ENCODE measurements at regions not wholly inside any gene's neighbourhood (a gene's known extent, or its start where the extent isn't known, plus 50 kb on each side); places are given as distances from the start of the nearest gene placed in this dataset.

DNA sequence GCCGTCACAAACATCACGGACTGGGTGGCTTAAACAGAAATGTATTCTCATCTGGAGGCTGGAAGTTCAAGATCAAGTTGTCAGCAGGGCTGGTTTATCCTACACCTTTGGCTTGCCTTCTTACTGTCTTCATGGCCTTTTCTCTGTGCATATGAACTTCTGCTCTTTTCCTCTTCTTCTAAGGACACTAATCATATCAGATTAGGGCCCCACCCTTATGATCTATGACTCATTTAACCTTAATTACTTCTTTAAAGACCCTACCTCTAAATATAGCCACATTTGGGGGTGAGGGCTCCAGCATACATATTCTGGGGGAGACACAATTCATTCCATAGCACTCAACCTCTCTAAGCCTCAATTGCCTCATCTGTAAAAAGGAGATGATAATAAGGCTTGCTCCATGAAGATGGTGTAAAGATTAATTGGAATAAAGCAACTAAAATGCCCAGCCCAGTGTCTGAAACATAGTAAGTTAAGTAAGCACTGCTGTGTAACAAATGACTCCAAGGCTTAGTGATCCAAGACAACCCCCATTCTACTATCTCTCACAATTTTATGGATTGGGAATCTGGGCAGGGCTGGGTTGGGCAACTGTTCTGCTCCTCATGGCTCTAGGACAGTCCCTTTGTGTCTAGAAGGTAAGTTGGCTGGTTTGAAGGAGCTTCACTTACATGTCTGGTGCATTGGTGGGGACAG lies 119.8 kb downstream of the BANF2 start:
- Mint-ChIP-seq H3K4me1 (ENCODE audit: low read depth) (peaks cover 17% of the 10 kb centered on the region), H3K27ac (no peak overlapping the region)

DNA sequence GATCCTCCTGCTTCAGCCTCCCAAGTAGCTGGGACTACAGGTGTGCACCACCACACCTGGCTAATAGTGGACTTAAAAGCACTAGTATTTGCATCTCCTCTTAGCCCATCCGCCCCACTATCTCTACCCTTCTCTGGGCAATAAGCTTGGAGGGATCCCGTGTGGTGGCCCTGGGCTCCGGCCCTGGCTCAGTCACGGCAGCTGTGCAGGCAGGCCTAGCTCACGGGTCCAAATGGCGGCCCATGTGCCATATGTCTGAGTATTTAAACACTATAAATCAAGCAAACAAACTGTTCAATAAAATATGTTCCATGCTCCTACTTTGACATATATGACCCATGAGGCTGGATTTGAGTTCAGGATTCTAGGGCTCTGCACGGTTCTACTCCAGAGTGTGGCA lies 118.4 kb downstream of the BANF2 start:
- Mint-ChIP-seq H3K36me3 (ENCODE audit: insufficient read depth) (no peaks in the 10 kb centered on the region), H3K4me1 (ENCODE audit: low read depth) (peaks cover 10% of the 10 kb centered on the region), H3K9me3 (ENCODE audit: low read depth) (peaks cover 4% of the 10 kb centered on the region), H3K27me3 (no peaks in the 10 kb centered on the region), H3K4me3 (ENCODE audit: low read depth) (no peak overlapping the region), H3K27ac (no peak overlapping the region)
- TF ChIP-seq, protein P1, sequence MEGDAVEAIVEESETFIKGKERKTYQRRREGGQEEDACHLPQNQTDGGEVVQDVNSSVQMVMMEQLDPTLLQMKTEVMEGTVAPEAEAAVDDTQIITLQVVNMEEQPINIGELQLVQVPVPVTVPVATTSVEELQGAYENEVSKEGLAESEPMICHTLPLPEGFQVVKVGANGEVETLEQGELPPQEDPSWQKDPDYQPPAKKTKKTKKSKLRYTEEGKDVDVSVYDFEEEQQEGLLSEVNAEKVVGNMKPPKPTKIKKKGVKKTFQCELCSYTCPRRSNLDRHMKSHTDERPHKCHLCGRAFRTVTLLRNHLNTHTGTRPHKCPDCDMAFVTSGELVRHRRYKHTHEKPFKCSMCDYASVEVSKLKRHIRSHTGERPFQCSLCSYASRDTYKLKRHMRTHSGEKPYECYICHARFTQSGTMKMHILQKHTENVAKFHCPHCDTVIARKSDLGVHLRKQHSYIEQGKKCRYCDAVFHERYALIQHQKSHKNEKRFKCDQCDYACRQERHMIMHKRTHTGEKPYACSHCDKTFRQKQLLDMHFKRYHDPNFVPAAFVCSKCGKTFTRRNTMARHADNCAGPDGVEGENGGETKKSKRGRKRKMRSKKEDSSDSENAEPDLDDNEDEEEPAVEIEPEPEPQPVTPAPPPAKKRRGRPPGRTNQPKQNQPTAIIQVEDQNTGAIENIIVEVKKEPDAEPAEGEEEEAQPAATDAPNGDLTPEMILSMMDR (IDR thresholded peaks at IDR 0.05; ENCODE audit: unreplicated experiment) = no peak
- DNase-seq (ENCODE audit: low spot score, unreplicated experiment) = no peak

More for the DNA sequence above, 119.8 kb downstream of the BANF2 start:
- Mint-ChIP-seq H3K27me3 (no peaks in the 10 kb centered on the region), H3K4me3 (ENCODE audit: low read depth) (no peak overlapping the region), H3K9me3 (ENCODE audit: low read depth) (peaks cover 4% of the 10 kb centered on the region), H3K36me3 (ENCODE audit: insufficient read depth) (no peaks in the 10 kb centered on the region)
- DNase-seq (ENCODE audit: low spot score, unreplicated experiment) = no peak
- TF ChIP-seq, protein P1 (IDR thresholded peaks at IDR 0.05; ENCODE audit: unreplicated experiment) = no peak

DNA sequence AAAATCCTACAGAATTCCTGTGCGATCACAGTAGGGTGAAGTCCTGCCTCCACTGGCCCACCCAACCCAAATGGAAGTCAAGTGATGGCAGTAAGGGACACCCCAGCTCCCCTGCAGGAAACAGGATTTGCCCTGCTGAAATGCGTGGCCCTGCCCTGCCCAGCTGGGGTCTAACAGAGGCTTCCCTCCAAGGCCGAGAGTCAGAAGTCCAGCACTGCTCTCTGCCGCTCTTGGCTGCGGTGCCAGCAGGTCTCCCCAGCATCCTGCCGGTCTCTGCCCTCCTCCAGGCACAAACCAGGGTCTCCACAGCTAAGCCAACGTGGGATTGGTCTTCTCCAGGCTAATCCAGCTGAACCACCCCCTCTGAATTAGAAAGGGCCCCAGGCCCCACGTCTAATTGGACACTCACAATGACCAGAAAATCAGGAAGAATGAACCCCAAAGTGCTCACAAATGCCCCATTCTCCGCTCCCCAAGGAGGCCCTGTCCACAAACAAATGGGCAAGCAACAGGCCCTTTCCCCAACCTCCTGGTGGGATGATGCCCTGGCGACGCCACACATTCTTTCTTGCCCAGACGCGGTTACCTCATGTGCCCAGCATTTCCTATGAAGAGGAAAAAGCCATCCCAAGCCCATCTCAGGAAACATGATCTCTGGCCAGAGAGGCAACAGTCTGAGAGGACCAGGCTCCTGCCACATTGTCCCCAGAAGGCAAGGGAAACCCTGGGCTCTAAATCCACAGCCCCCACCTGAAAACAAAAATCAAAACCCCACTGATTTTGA lies 117.2 kb downstream of the BANF2 start:
- Mint-ChIP-seq H3K4me3 (ENCODE audit: low read depth) (no peak overlapping the region), H3K27ac (no peak overlapping the region), H3K4me1 (ENCODE audit: low read depth) (peaks cover 5% of the 10 kb centered on the region), H3K9me3 (ENCODE audit: low read depth) (peaks cover 4% of the 10 kb centered on the region), H3K36me3 (ENCODE audit: insufficient read depth) (no peaks in the 10 kb centered on the region), H3K27me3 (no peaks in the 10 kb centered on the region)
- TF ChIP-seq, protein P1 (IDR thresholded peaks at IDR 0.05; ENCODE audit: unreplicated experiment) = no peak
- DNase-seq (ENCODE audit: low spot score, unreplicated experiment) = no peak

DNA sequence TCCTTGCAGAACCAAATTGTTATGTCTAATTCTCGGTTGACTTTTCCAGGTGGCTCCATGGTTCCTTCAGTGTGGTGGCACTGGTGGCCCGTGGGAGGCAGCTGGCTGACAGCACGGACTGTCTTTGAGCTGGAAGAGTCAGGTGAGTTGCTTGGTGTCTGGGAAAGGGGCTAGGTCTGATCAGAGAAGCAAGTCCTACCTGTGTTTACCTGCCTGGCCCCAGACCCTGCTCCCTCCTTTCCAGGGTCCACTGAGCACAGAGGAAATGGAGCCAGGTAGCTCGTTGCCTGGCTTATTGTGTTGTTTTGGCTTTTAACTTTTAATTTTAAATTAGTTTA lies 111.8 kb downstream of the BANF2 start:
- Mint-ChIP-seq H3K27ac (no peak overlapping the region), H3K27me3 (no peaks in the 10 kb centered on the region)
- DNase-seq (ENCODE audit: low spot score, unreplicated experiment) = no peak

More for the DNA sequence above, 111.8 kb downstream of the BANF2 start:
- Mint-ChIP-seq H3K4me1 (ENCODE audit: low read depth) (peaks cover 2% of the 10 kb centered on the region), H3K9me3 (ENCODE audit: low read depth) (no peaks in the 10 kb centered on the region), H3K4me3 (ENCODE audit: low read depth) (no peak overlapping the region), H3K36me3 (ENCODE audit: insufficient read depth) (no peaks in the 10 kb centered on the region)
- TF ChIP-seq, protein P1 (IDR thresholded peaks at IDR 0.05; ENCODE audit: unreplicated experiment) = no peak
